CD4-positive, CD25-positive, alpha-beta regulatory T cell (primary cell): ENCODE measurements at regions not wholly inside any gene's neighbourhood (a gene's known extent, or its start where the extent isn't known, plus 50 kb on each side); places are given as distances from the start of the nearest gene placed in this dataset.

Experiments used
- ATAC-seq, 2 donors: fragments of 150-1000 bp; cut with Tn5 transposase; one replicate each; pipeline ENCODE4 v1.10.0; 2021; ENCODE audit warnings: low read depth in 2 of 2, moderate number of reproducible peaks in 2 of 2, moderate library complexity in 1 of 2
- DNase-seq, 3 donors: peaks; one replicate each; pipeline versions ENCODE4 v3.0.0 to v3.0.0-alpha.2; 2012 to 2022; ENCODE audit warnings: mixed read lengths in 1 of 3
- H3K27ac ChIP-seq: one replicate; pipeline ENCODE4 v1.7.0; 2013; ENCODE audit warnings: mild to moderate bottlenecking, low read length; ENCODE audit not compliant: insufficient read depth, poor library complexity, severe bottlenecking
- H3K27me3 ChIP-seq: one replicate; pipeline ENCODE4 v1.7.0; 2013; ENCODE audit warnings: low read length; ENCODE audit not compliant: control insufficient read depth, insufficient read depth
- H3K36me3 ChIP-seq: one replicate; pipeline ENCODE4 v1.7.0; 2013; ENCODE audit warnings: mild to moderate bottlenecking, low read length, moderate library complexity; ENCODE audit not compliant: control insufficient read depth, insufficient read depth
- H3K4me1 ChIP-seq: 2 replicates; pipeline ENCODE4 v1.7.0; 2013; ENCODE audit warnings: mild to moderate bottlenecking, low read length; ENCODE audit not compliant: insufficient read depth, control insufficient read depth, poor library complexity, severe bottlenecking
- H3K4me3 ChIP-seq: one replicate; pipeline ENCODE4 v1.7.0; 2013; ENCODE audit warnings: low read depth, mild to moderate bottlenecking, low read length, moderate library complexity
- H3K9me3 ChIP-seq, 2 experiments: 1 replicate in 1 of 2; 2 replicates in 1 of 2; pipeline ENCODE4 v1.7.0; 2013; ENCODE audit warnings: low read length in 2 of 2, mild to moderate bottlenecking in 1 of 2, moderate library complexity in 1 of 2; ENCODE audit not compliant: control insufficient read depth in 2 of 2
- H3K27ac Mint-ChIP-seq, 3 donors: one replicate each; pipeline ENCODE4 v1.8.0; 2020 to 2022; ENCODE audit warnings: mild to moderate bottlenecking in 3 of 3, mixed read lengths in 3 of 3, moderate library complexity in 2 of 3
- H3K27me3 Mint-ChIP-seq: one replicate; pipeline ENCODE4 v1.8.0; 2022; ENCODE audit warnings: mild to moderate bottlenecking, mixed read lengths
- H3K36me3 Mint-ChIP-seq: one replicate; pipeline ENCODE4 v1.8.0; 2020; ENCODE audit warnings: mixed read lengths
- H3K4me1 Mint-ChIP-seq, 4 donors: one replicate each; pipeline ENCODE4 v1.8.0; 2020 to 2022; ENCODE audit warnings: mixed read lengths in 4 of 4, mild to moderate bottlenecking in 1 of 4
- H3K4me3 Mint-ChIP-seq, 4 donors: one replicate each; pipeline ENCODE4 v1.8.0; 2020 to 2022; ENCODE audit warnings: mild to moderate bottlenecking in 4 of 4, mixed read lengths in 4 of 4, moderate library complexity in 3 of 4
- H3K9me3 Mint-ChIP-seq, 7 donors: one replicate each; pipeline ENCODE4 v1.8.0; 2020 to 2022; ENCODE audit warnings: mixed read lengths in 7 of 7, mild to moderate bottlenecking in 3 of 7, moderate library complexity in 2 of 7

- no peak for ATAC-seq
- Histone ChIP-seq H3K9me3 (no peaks in the 10 kb centered on the region), H3K27me3 (no peaks in the 10 kb centered on the region), H3K4me3 (no peak overlapping the region), H3K4me1 (no peaks in the 10 kb centered on the region), H3K27ac (no peak overlapping the region), H3K36me3 (no peaks in the 10 kb centered on the region)
- no peaks in the 10 kb centered on the region for H3K36me3 Mint-ChIP-seq
- H3K9me3 Mint-ChIP-seq: no peaks in the 10 kb centered on the region
- no peaks in the 10 kb centered on the region for H3K4me1 Mint-ChIP-seq
- peaks cover 4% of the 10 kb centered on the region for H3K27me3 Mint-ChIP-seq
- DNase-seq: no peak
- H3K4me3 Mint-ChIP-seq: no peak overlapping the region
- H3K27ac Mint-ChIP-seq: no peak overlapping the region
Observed at GRCh38 chr1:31497601-31498000, 78.7 kb upstream of the TINAGL1 start.

DNA sequence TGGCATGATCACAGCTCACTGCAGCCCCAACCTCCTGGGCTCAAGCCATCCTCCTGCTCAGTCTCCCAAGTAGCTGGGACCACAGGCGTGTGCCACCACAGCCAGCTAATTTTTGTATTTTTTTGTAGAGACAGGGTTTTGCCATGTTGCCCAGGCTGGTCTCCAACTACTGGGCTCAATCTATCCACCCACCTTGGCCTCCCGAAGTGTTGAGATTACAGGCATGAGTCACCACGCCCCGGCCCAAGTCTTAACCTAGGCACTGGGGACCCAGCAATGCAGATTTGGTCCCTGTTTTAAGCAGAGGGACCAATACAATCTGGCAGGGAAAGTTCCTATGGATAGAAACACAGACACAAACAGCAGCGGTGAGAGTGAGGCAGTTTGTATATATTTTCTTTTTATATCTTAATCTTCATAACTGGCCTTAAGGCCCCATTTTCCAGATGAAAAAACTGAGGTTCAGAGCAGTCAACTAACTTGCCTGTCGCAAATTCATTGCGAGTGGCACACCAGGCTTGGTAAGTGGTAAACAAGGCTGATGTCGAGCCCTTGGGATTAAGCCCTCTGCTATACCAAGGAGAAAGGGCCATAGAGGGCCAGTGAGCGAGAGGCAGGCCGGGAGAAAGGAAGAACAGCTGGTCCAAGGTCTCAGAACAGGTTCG is 77.8 kb upstream of the TINAGL1 start:
- Mint-ChIP-seq H3K4me3 (no peak overlapping the region), H3K9me3 (no peaks in the 10 kb centered on the region), H3K36me3 (no peaks in the 10 kb centered on the region), H3K4me1 (no peaks in the 10 kb centered on the region), H3K27me3 (peaks cover 4% of the 10 kb centered on the region), H3K27ac (peak overlapping the region in 1 of 3 donors; percentile 23)
- no peak for ATAC-seq
- H3K27me3 ChIP-seq: no peaks in the 10 kb centered on the region
- H3K4me3 ChIP-seq: no peak overlapping the region
- no peak overlapping the region for H3K27ac ChIP-seq
- DNase-seq: no peak
- no peaks in the 10 kb centered on the region for H3K9me3 ChIP-seq
- H3K4me1 ChIP-seq: no peaks in the 10 kb centered on the region
- no peaks in the 10 kb centered on the region for H3K36me3 ChIP-seq

DNA sequence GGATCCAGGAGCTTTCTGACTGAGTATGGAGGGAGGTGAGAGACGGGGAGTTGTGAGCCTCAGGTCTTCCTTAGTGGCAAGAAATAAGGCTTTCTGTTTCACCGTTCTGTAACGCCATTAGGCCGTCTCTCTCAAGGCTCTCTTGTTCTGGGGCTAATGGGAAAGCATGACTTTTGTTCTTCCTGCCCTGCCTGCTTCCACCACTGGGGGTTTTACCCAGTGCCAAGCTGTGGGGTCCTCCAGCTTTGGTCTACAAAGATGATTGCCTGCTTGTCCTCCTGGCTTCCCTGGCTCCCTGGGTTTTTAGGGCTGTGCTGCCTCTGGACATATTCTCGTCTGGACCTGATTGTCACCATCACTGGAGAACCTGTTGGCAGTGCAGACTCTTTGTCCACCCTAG is 74.8 kb upstream of the TINAGL1 start:
- Mint-ChIP-seq H3K4me1 (peaks cover 0 to 9% (median 1%) of the 10 kb centered on the region in 4 donors), H3K36me3 (no peaks in the 10 kb centered on the region), H3K9me3 (no peaks in the 10 kb centered on the region), H3K27me3 (peaks cover 4% of the 10 kb centered on the region), H3K27ac (no peak overlapping the region), H3K4me3 (no peak overlapping the region)
- ATAC-seq (no peak), DNase-seq (no peak)
- Histone ChIP-seq H3K4me1 (no peaks in the 10 kb centered on the region), H3K27me3 (no peaks in the 10 kb centered on the region), H3K27ac (no peak overlapping the region), H3K4me3 (no peak overlapping the region), H3K9me3 (no peaks in the 10 kb centered on the region), H3K36me3 (no peaks in the 10 kb centered on the region)

DNA sequence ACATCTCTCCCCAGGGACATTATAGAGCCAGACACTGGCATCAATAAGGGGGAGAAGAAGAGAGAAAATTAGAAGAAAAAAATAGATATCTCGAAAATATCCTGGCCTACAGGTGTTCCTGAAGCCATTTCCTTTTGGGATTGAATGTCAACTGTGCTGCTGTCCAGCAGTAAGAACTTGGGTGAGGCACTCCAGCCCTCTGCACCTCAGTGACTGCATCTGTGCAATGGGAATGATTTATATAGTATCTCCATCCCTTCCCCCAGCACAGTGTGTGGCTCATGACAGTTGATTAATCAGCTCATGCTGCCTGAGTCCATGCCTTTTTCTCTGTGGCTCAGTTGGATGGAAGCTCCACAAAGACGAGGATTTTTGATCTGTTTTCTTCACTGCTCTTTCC is 74.1 kb upstream of the TINAGL1 start:
- H3K4me3 Mint-ChIP-seq: no peak overlapping the region
- no peaks in the 10 kb centered on the region for H3K9me3 Mint-ChIP-seq
- Histone ChIP-seq H3K4me1 (no peaks in the 10 kb centered on the region), H3K36me3 (no peaks in the 10 kb centered on the region), H3K9me3 (no peaks in the 10 kb centered on the region), H3K27me3 (no peaks in the 10 kb centered on the region), H3K4me3 (no peak overlapping the region), H3K27ac (no peak overlapping the region)
- DNase-seq (no peak), ATAC-seq (no peak)
- peaks cover 0 to 9% (median 1%) of the 10 kb centered on the region in 4 donors for H3K4me1 Mint-ChIP-seq
- H3K36me3 Mint-ChIP-seq: no peaks in the 10 kb centered on the region
- H3K27ac Mint-ChIP-seq: no peak overlapping the region
- H3K27me3 Mint-ChIP-seq: peaks cover 4% of the 10 kb centered on the region

- no peak overlapping the region for H3K4me3 Mint-ChIP-seq
- DNase-seq: no peak
- H3K36me3 Mint-ChIP-seq: no peaks in the 10 kb centered on the region
- no peaks in the 10 kb centered on the region for H3K9me3 ChIP-seq
- no peak for ATAC-seq
- no peaks in the 10 kb centered on the region for H3K36me3 ChIP-seq
- no peak overlapping the region for H3K27ac Mint-ChIP-seq
- H3K9me3 Mint-ChIP-seq: no peaks in the 10 kb centered on the region
- H3K4me3 ChIP-seq: no peak overlapping the region
- no peaks in the 10 kb centered on the region for H3K27me3 ChIP-seq
- H3K4me1 ChIP-seq: no peaks in the 10 kb centered on the region
- peaks cover 0 to 9% (median 1%) of the 10 kb centered on the region in 4 donors for H3K4me1 Mint-ChIP-seq
- H3K27me3 Mint-ChIP-seq: peaks cover 4% of the 10 kb centered on the region
- H3K27ac ChIP-seq: no peak overlapping the region
Observed at GRCh38 chr1:31502926-31503511, 73.3 kb upstream of the TINAGL1 start.

- Histone ChIP-seq H3K36me3 (no peaks in the 10 kb centered on the region), H3K27ac (no peak overlapping the region), H3K4me1 (no peaks in the 10 kb centered on the region), H3K4me3 (no peak overlapping the region), H3K27me3 (no peaks in the 10 kb centered on the region), H3K9me3 (no peaks in the 10 kb centered on the region)
- H3K27ac Mint-ChIP-seq: no peak overlapping the region
- no peak overlapping the region for H3K4me3 Mint-ChIP-seq
- peaks cover 4% of the 10 kb centered on the region for H3K27me3 Mint-ChIP-seq
- DNase-seq (no peak), ATAC-seq (no peak)
- H3K9me3 Mint-ChIP-seq: no peaks in the 10 kb centered on the region
- no peaks in the 10 kb centered on the region for H3K36me3 Mint-ChIP-seq
- H3K4me1 Mint-ChIP-seq: peaks cover 0 to 9% (median 2%) of the 10 kb centered on the region in 4 donors
Observed at GRCh38 chr1:31503570-31503969, 72.7 kb upstream of the TINAGL1 start.

GRCh38 chr1:31504001-31504400 is 72.3 kb upstream of the TINAGL1 start:
- no peaks in the 10 kb centered on the region for H3K4me1 ChIP-seq
- no peak for DNase-seq
- peaks cover 0 to 9% (median 2%) of the 10 kb centered on the region in 4 donors for H3K4me1 Mint-ChIP-seq
- H3K4me3 Mint-ChIP-seq: no peak overlapping the region
- H3K27ac Mint-ChIP-seq: no peak overlapping the region
- H3K27me3 Mint-ChIP-seq: peaks cover 4% of the 10 kb centered on the region
- no peaks in the 10 kb centered on the region for H3K36me3 ChIP-seq
- ATAC-seq: no peak
- no peak overlapping the region for H3K4me3 ChIP-seq
- no peak overlapping the region for H3K27ac ChIP-seq
- no peaks in the 10 kb centered on the region for H3K9me3 Mint-ChIP-seq
- H3K36me3 Mint-ChIP-seq: no peaks in the 10 kb centered on the region
- H3K27me3 ChIP-seq: no peaks in the 10 kb centered on the region
- H3K9me3 ChIP-seq: no peaks in the 10 kb centered on the region

- peaks cover 7% of the 10 kb centered on the region for H3K27me3 Mint-ChIP-seq
- H3K27ac ChIP-seq: no peak overlapping the region
- ATAC-seq (peak; percentile 20 to 50), DNase-seq (peak in 1 of 3 donors; percentile 27)
- H3K27me3 ChIP-seq: no peaks in the 10 kb centered on the region
- H3K4me1 Mint-ChIP-seq: peaks cover 0 to 9% (median 2%) of the 10 kb centered on the region in 4 donors
- H3K4me3 Mint-ChIP-seq: no peak overlapping the region
- peak overlapping the region in 1 of 3 donors; percentile 9 for H3K27ac Mint-ChIP-seq
- no peaks in the 10 kb centered on the region for H3K36me3 ChIP-seq
- no peaks in the 10 kb centered on the region for H3K9me3 ChIP-seq
- H3K4me3 ChIP-seq: no peak overlapping the region
- H3K4me1 ChIP-seq: no peaks in the 10 kb centered on the region
- no peaks in the 10 kb centered on the region for H3K36me3 Mint-ChIP-seq
- H3K9me3 Mint-ChIP-seq: no peaks in the 10 kb centered on the region
Observed at GRCh38 chr1:31505911-31506497, 70.3 kb upstream of the TINAGL1 start.
